CD4-positive, alpha-beta T cell (primary cell): ENCODE measurements at regions not wholly inside any gene's neighbourhood (a gene's known extent, or its start where the extent isn't known, plus 50 kb on each side); places are given as distances from the start of the nearest gene placed in this dataset.

Experiments
- ATAC-seq: fragments of 200-7000 bp; cut with Tn5 transposase; one replicate; pipeline ENCODE4 v1.10.0; 2022; ENCODE audit warnings: mild to moderate bottlenecking; ENCODE audit not compliant: poor library complexity
- CTCF ChIA-PET: fragments of 350-600 bp; sonication (Branson Sonifier 250); formaldehyde crosslinking; loops from one replicate; lab custom pipeline; 2021; ENCODE audit warnings: antibody characterized with exemption, inconsistent platforms; lab: Charles Lee
- POLR2A ChIA-PET: fragments of 350-600 bp; sonication (Branson Sonifier 250); formaldehyde crosslinking; loops from one replicate; lab custom pipeline; 2021; ENCODE audit warnings: antibody characterized with exemption, inconsistent platforms; lab: Charles Lee
- DNase-seq, 14 experiments: peaks; one replicate each; pipeline ENCODE4 v3.0.0-alpha.2; 2013 to 2020; ENCODE audit warnings: mixed read lengths in 2 of 14
- H3K27ac ChIP-seq, 2 donors: one replicate each; pipeline versions ENCODE4 v1.5.1 to v1.7.0; 2013; ENCODE audit warnings: low read length in 2 of 2, low read depth in 1 of 2, mild to moderate bottlenecking in 1 of 2
- H3K27me3 ChIP-seq, 2 experiments: 1 replicate in 1 of 2; 2 replicates in 1 of 2; pipeline versions ENCODE4 v1.6.1 to v1.7.0; 2013; ENCODE audit warnings: low read length in 2 of 2, control low read depth in 1 of 2, mild to moderate bottlenecking in 1 of 2, moderate library complexity in 1 of 2; ENCODE audit not compliant: insufficient read depth in 2 of 2, control insufficient read depth in 1 of 2
- H3K36me3 ChIP-seq: one replicate; pipeline ENCODE4 v1.6.1; 2013; ENCODE audit warnings: low read length, control low read depth; ENCODE audit not compliant: insufficient read depth
- H3K4me1 ChIP-seq: one replicate; pipeline ENCODE4 v1.6.1; 2013; ENCODE audit warnings: low read length, control low read depth; ENCODE audit not compliant: insufficient read depth
- H3K4me3 ChIP-seq: one replicate; pipeline ENCODE4 v1.5.1; 2013; ENCODE audit warnings: mild to moderate bottlenecking, low read length, moderate library complexity
- H3K9me3 ChIP-seq, 2 experiments: 1 replicate in 1 of 2; 2 replicates in 1 of 2; pipeline versions ENCODE4 v1.6.1 to v1.7.0; 2013; ENCODE audit warnings: low read length in 2 of 2, mild to moderate bottlenecking in 2 of 2, control low read depth in 1 of 2, moderate library complexity in 1 of 2; ENCODE audit not compliant: control insufficient read depth in 1 of 2, insufficient read depth in 1 of 2
- H3K27ac Mint-ChIP-seq: one replicate; pipeline ENCODE4 v1.8.0; 2020; ENCODE audit warnings: mixed read lengths
- H3K27me3 Mint-ChIP-seq: one replicate; pipeline ENCODE4 v1.8.0; 2021; ENCODE audit warnings: mixed read lengths
- H3K36me3 Mint-ChIP-seq: one replicate; pipeline ENCODE4 v1.8.0; 2021; ENCODE audit warnings: low read depth, mixed read lengths
- H3K4me1 Mint-ChIP-seq: one replicate; pipeline ENCODE4 v1.8.0; 2021; ENCODE audit warnings: low read depth, mixed read lengths
- H3K4me3 Mint-ChIP-seq: one replicate; pipeline ENCODE4 v1.8.0; 2020; ENCODE audit warnings: mild to moderate bottlenecking, mixed read lengths
- H3K9me3 Mint-ChIP-seq: one replicate; pipeline ENCODE4 v1.8.0; 2020; ENCODE audit warnings: mixed read lengths
- intact Hi-C, 2 experiments: fragments of 100-400 bp; cut with DNase I in 1 of 2; cut with micrococcal nuclease in 1 of 2; formaldehyde crosslinking; loops; one replicate each; pipeline versions ENCODE4 v1.15.1 to v1.9.0; 2023 to 2025; cut with DNase I, micrococcal nuclease
- TF ChIP-seq, protein P1 (sequence below): fragments of 200-600 bp; IDR thresholded peaks from one replicate; pipeline ENCODE4 v1.8.0; 2022; ENCODE audit warnings: antibody characterized with exemption, mild to moderate bottlenecking

DNA sequence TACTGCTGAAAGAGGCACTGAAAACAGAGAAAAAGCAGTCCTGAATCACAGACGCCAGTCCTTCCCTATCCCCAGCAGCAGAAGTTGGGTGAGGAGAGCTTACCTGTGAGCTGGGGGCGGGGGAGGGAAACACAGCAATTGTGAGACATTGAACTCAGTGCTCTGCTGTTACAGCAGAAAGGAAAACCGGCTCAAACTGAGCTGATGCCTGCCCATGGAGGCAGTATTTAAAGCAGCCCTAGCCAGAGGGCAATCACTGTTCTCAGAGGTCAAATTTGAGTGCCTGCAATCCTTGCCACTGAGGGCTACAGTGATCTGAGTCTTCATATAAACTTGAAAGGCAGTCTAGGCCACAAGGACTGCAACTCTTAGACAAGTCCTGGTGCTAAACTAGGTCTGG is 220.7 kb downstream of the GRXCR1 start:
- TF ChIP-seq, protein P1, sequence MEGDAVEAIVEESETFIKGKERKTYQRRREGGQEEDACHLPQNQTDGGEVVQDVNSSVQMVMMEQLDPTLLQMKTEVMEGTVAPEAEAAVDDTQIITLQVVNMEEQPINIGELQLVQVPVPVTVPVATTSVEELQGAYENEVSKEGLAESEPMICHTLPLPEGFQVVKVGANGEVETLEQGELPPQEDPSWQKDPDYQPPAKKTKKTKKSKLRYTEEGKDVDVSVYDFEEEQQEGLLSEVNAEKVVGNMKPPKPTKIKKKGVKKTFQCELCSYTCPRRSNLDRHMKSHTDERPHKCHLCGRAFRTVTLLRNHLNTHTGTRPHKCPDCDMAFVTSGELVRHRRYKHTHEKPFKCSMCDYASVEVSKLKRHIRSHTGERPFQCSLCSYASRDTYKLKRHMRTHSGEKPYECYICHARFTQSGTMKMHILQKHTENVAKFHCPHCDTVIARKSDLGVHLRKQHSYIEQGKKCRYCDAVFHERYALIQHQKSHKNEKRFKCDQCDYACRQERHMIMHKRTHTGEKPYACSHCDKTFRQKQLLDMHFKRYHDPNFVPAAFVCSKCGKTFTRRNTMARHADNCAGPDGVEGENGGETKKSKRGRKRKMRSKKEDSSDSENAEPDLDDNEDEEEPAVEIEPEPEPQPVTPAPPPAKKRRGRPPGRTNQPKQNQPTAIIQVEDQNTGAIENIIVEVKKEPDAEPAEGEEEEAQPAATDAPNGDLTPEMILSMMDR: no peak
- no peaks in the 10 kb centered on the region for H3K27me3 ChIP-seq
- DNase-seq (no peak), ATAC-seq (no peak)
- POLR2A ChIA-PET: no interaction called here
- no peaks in the 10 kb centered on the region for H3K4me1 ChIP-seq
- no peak overlapping the region for H3K27ac ChIP-seq
- H3K4me3 ChIP-seq: no peak overlapping the region
- H3K36me3 ChIP-seq: no peaks in the 10 kb centered on the region
- intact Hi-C loops: no loop called here
- H3K9me3 ChIP-seq: peaks cover 0 to 10% of the 10 kb centered on the region in 2 experiments
- no peaks in the 10 kb centered on the region for H3K4me1 Mint-ChIP-seq
- H3K36me3 Mint-ChIP-seq: no peaks in the 10 kb centered on the region
- peaks cover 3% of the 10 kb centered on the region for H3K9me3 Mint-ChIP-seq
- no peaks in the 10 kb centered on the region for H3K27me3 Mint-ChIP-seq
- CTCF ChIA-PET: no interaction called here
- no peak overlapping the region for H3K4me3 Mint-ChIP-seq
- H3K27ac Mint-ChIP-seq: no peak overlapping the region

DNA sequence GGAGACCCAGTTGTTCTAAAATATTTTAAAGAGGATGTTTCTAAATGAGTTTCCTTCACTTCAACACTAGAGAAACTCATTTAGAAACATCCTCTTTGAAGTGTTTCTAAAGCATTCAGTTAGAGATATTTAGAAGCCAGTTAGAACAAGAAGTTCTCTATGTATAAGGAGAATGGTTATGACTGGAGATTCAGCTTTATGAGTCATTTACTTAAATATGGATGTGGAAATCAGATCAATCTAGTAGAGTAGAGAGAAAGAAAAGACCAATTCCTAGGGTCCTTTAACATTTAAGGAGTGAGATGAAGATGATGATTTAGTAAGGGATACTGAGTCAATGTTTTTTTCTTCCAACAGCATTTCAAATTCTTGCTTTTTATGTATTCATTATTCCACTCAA is 234.1 kb downstream of the GRXCR1 start:
- H3K36me3 Mint-ChIP-seq: no peaks in the 10 kb centered on the region
- no peak for DNase-seq
- H3K4me3 Mint-ChIP-seq: no peak overlapping the region
- no peak overlapping the region for H3K27ac Mint-ChIP-seq
- no peaks in the 10 kb centered on the region for H3K9me3 Mint-ChIP-seq
- ATAC-seq: no peak
- H3K27me3 ChIP-seq: no peaks in the 10 kb centered on the region
- CTCF ChIA-PET: no interaction called here
- H3K9me3 ChIP-seq: no peaks in the 10 kb centered on the region
- H3K27ac ChIP-seq: no peak overlapping the region
- H3K4me1 Mint-ChIP-seq: no peaks in the 10 kb centered on the region
- no peaks in the 10 kb centered on the region for H3K36me3 ChIP-seq
- H3K4me1 ChIP-seq: no peaks in the 10 kb centered on the region
- intact Hi-C loops: no loop called here
- TF ChIP-seq, protein P1: no peak
- no peak overlapping the region for H3K4me3 ChIP-seq
- POLR2A ChIA-PET: no interaction called here
- H3K27me3 Mint-ChIP-seq: no peaks in the 10 kb centered on the region

DNA sequence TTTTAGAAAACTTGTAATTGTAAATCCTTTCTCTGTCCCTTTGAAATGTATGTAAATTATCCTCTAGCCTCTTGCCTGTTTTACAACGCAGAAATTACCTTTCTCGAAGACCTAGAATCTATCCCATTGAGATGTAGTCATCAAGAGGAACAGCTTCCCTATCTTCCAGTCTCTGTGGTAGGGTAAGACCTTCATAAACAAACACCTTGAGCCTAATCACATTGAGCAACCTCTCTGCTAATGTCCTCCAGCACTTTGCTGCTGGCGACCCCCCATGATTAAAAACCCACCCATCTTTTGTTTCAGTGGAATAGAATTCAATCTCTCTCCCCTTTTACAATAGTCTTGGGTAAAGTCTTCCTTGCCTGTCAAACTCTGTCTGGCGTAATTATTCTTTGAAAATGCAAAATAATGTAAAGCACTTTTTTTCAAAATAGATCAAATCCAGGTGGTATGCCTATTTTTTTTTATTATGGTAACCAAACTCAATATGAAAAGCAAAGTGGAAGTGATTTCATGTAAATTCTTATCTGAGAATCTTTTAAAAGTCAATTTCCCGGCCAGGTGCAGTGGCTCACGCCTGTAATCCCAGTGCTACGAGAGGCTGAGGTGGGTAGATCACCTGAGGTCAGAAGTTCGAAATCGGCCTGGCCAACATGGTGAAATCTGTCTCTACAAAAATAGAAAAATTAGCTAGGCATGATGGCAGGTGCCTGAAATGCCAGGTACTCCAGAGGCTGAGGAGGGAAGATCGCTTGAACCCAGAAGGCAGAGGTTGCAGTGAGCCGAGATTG is 237.9 kb downstream of the GRXCR1 start:
- Histone ChIP-seq H3K4me3 (no peak overlapping the region), H3K4me1 (no peaks in the 10 kb centered on the region), H3K36me3 (no peaks in the 10 kb centered on the region), H3K27me3 (no peaks in the 10 kb centered on the region), H3K27ac (no peak overlapping the region), H3K9me3 (no peaks in the 10 kb centered on the region)
- no peaks in the 10 kb centered on the region for H3K27me3 Mint-ChIP-seq
- DNase-seq: no peak
- no peak overlapping the region for H3K4me3 Mint-ChIP-seq
- TF ChIP-seq, protein P1: no peak
- H3K4me1 Mint-ChIP-seq: no peaks in the 10 kb centered on the region
- H3K9me3 Mint-ChIP-seq: no peaks in the 10 kb centered on the region
- ChIA-PET POLR2A (no interaction called here), CTCF (no interaction called here)
- no peaks in the 10 kb centered on the region for H3K36me3 Mint-ChIP-seq
- no peak for ATAC-seq
- intact Hi-C loops: no loop called here
- H3K27ac Mint-ChIP-seq: no peak overlapping the region
